A549 (cell line): ENCODE measurements at regions not wholly inside any gene's neighbourhood (a gene's known extent, or its start where the extent isn't known, plus 50 kb on each side); places are given as distances from the start of the nearest gene placed in this dataset.
"Not testable (repeated sequence)": the region's sequence is repeated elsewhere in the genome, so short reads cannot be mapped to it uniquely, and the experiment has no call there.

Experiments used
- BHLHE40 ChIP-seq: IDR thresholded peaks from 2 replicates; pipeline ENCODE4 v1.6.1; 2012; ENCODE audit warnings: low read depth, low read length, inconsistent platforms
- CHD2 ChIP-seq: fragments of 150-350 bp; IDR thresholded peaks from 2 replicates; pipeline ENCODE4 v1.6.1; 2014; ENCODE audit warnings: low read length; ENCODE audit not compliant: partially characterized antibody
- CTCF ChIP-seq: fragments of >200 bp; sonication (Bioruptor Twin); formaldehyde crosslinking; IDR thresholded peaks from 3 replicates; pipeline ENCODE4 v1.5.1; 2016
- ELK1 ChIP-seq: fragments of 150-350 bp; IDR thresholded peaks from 2 replicates; pipeline ENCODE4 v1.6.1; 2014; ENCODE audit warnings: low read depth, mild to moderate bottlenecking, low read length
- FOSL2 ChIP-seq, 2 experiments: fragments of 450-650 bp in 1 of 2; fragments of >200 bp in 1 of 2; sonication (Bioruptor Twin) in 1 of 2; formaldehyde crosslinking; IDR thresholded peaks; 2 replicates each; pipeline versions ENCODE4 v1.5.0 to v1.6.1; 2016 to 2020; ENCODE audit warnings: mild to moderate bottlenecking in 1 of 2, moderate library complexity in 1 of 2
- PHF8 ChIP-seq: fragments of 200-600 bp; sonication (generic); IDR thresholded peaks from 2 replicates; pipeline ENCODE4 v1.6.1; 2016; ENCODE audit warnings: low read depth, mild to moderate bottlenecking, antibody characterized with exemption, moderate library complexity, borderline replicate concordance
- POLR2A ChIP-seq: IDR thresholded peaks from 2 replicates; pipeline ENCODE4 v1.6.1; 2012; ENCODE audit warnings: mild to moderate bottlenecking, low read length
- RAD21 ChIP-seq, 2 experiments: fragments of >200 bp in 1 of 2; sonication (Bioruptor Twin) in 1 of 2; formaldehyde crosslinking in 1 of 2; IDR thresholded peaks in 1 of 2; conservative IDR thresholded peaks in 1 of 2; 2 replicates in 1 of 2; 3 replicates in 1 of 2; pipeline ENCODE4 v1.6.1; 2012 to 2018; ENCODE audit warnings: inconsistent platforms in 1 of 2
- RFX5 ChIP-seq: fragments of 450-650 bp; IDR thresholded peaks from 2 replicates; pipeline ENCODE4 v1.7.1; 2014; ENCODE audit warnings: antibody characterized with exemption, mild to moderate bottlenecking, moderate library complexity

- not testable (repeated sequence) for TF ChIP-seq RFX5; RAD21 (conservative IDR thresholded peaks at IDR 0.05 in 1 of 2, IDR thresholded peaks at IDR 0.05 in 1 of 2); ELK1; FOSL2 (IDR thresholded peaks at IDR 0.05); FOSL2 (CRISPR knock-in tag; IDR thresholded peaks at IDR 0.05); POLR2A; BHLHE40; PHF8; CTCF; CHD2
Measured at GRCh38 chr15:30723540-30724175, 97.7 kb downstream of the ARHGAP11B start.
